Spleen (tissue), 7 donors: ENCODE measurements at regions not wholly inside any gene's neighbourhood (a gene's known extent, or its start where the extent isn't known, plus 50 kb on each side); places are given as distances from the start of the nearest gene placed in this dataset.

ENCODE experiments used
- POLR2A ChIP-seq, 3 donors: fragments of 450-650 bp; IDR thresholded peaks; one replicate each; pipeline ENCODE4 v1.5.1; 2017; ENCODE audit warnings: antibody characterized with exemption in 3 of 3, mild to moderate bottlenecking in 1 of 3
- POLR2AphosphoS5 ChIP-seq, 3 donors: sonication (generic); formaldehyde crosslinking; IDR thresholded peaks; one replicate each; pipeline ENCODE4 v1.5.1; 2017; ENCODE audit warnings: antibody characterized with exemption in 3 of 3
- TF ChIP-seq, protein P1 (sequence below), 11 experiments: fragments of 200-600 bp in 7 of 11; fragments of 450-650 bp in 4 of 11; sonication (generic) in 4 of 11; IDR thresholded peaks in 8 of 11; conservative IDR thresholded peaks in 3 of 11; 1 replicate in 7 of 11; 2 replicates in 4 of 11; pipeline versions ENCODE4 v1.4.0 to v1.8.0; 2016 to 2021; ENCODE audit warnings: antibody characterized with exemption in 11 of 11, inconsistent platforms in 4 of 11, mild to moderate bottlenecking in 1 of 11
- donor health status: DM: no; HTN: no; CAD: no; lungs with moderate emphysema.
- donor health status: DM: no; HTN: no; CAD: no.
- donor health status: DM: no; HTN: no; CAD: no.

DNA sequence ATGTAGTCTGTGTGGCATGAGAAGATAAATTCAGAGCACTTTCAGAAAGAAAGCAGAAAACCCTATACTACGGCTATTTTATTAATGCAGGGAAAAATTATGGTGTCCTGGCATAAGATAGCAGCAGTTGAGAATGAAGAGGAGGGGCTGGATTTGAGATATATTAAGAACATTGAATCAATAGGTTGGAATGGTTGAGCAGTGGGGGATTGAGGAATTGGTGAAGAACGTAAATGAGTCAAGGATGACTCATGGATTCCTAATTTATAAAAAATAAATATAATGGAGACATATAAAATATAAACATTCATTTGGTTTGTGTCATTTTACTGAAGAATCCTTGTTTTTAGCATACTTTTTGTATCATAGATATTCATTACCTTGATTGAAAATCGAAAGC, 234.3 kb upstream of the ADAMTS5 start:
- TF ChIP-seq, protein P1, sequence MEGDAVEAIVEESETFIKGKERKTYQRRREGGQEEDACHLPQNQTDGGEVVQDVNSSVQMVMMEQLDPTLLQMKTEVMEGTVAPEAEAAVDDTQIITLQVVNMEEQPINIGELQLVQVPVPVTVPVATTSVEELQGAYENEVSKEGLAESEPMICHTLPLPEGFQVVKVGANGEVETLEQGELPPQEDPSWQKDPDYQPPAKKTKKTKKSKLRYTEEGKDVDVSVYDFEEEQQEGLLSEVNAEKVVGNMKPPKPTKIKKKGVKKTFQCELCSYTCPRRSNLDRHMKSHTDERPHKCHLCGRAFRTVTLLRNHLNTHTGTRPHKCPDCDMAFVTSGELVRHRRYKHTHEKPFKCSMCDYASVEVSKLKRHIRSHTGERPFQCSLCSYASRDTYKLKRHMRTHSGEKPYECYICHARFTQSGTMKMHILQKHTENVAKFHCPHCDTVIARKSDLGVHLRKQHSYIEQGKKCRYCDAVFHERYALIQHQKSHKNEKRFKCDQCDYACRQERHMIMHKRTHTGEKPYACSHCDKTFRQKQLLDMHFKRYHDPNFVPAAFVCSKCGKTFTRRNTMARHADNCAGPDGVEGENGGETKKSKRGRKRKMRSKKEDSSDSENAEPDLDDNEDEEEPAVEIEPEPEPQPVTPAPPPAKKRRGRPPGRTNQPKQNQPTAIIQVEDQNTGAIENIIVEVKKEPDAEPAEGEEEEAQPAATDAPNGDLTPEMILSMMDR (IDR thresholded peaks at IDR 0.05 in 8 of 11, conservative IDR thresholded peaks at IDR 0.05 in 3 of 11) = no peak
- TF ChIP-seq POLR2AphosphoS5 (IDR thresholded peaks at IDR 0.05) (no peak), POLR2A (IDR thresholded peaks at IDR 0.05) (no peak)
